ENCODE measurements at regions not wholly inside any gene's neighbourhood (a gene's known extent, or its start where the extent isn't known, plus 50 kb on each side); places are given as distances from the start of the nearest gene placed in this dataset.

DNA sequence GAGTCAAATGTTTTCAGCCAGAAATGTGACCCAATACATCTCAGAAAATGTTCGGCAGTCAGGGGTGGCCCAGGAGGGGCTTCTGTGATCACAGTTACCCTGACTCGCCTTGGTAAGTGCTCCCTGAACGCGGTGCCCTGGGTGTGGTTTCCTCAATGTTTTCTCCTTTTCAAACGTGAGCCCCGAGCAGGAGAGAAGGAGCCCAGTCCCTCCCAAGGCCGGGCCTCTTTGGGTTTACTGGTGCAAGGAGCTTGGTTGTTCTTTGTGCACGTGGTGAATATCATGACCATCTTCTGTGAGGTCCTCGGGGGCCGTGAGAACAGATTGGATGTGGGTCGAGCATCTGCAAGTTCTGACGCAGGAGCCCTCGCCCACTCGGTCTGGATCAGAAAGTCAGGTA, 55.8 kb upstream of the VIPR2 start:
- H3K27me3 ChIP-seq (replicated peaks; ENCODE audit: control insufficient read depth, insufficient read depth, low read length): no peaks in the 10 kb centered on the region
- POLR2A ChIA-PET: no interaction called here

DNA sequence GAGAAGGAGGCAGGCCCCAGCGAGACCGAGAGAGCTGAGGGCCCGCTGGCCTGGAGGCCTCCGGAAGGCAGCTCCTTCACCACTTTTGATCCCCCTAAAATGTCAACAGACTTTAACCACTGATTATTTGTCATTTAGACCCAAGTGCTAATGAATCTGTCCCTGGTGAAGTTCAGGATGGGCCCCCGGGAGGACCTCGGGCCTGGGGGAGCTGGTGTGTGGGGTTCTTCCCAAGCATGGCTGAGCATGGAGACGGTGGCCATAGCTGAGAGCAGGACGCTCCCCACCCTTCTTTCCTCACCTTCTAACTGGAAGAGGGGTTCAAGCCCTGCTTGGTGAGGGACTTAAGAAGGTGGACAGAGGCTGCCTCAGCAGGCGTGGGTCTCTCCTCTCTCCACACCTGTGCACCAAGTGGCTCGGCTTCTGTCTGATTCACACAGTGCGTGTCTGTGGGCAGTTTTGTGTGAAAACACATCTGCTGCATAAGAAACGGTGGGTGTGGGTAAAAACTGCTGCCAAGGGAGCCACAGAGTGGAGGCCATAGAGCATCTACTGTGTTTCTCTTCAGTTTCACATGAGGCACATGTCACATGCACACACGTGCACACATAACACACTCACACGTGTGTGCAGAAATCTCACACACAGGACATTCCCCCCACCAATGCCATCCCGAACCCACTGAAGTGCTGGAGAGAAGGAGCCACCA, 53.5 kb upstream of the VIPR2 start:
- no peaks in the 10 kb centered on the region for H3K4me1 Mint-ChIP-seq (ENCODE audit: low read depth, unreplicated experiment)
- H3K4me3 ChIP-seq (ENCODE audit: low read depth, low read length): no peak overlapping the region
- H3K36me3 ChIP-seq (ENCODE audit: control insufficient read depth, insufficient read depth, low read length): no peaks in the 10 kb centered on the region
- H3K27ac Mint-ChIP-seq (ENCODE audit: unreplicated experiment): no peak overlapping the region
- H3K9me3 ChIP-seq: no peaks in the 10 kb centered on the region
- no peaks in the 10 kb centered on the region for H3K9me3 Mint-ChIP-seq (ENCODE audit: unreplicated experiment)
- H3K4me3 Mint-ChIP-seq (ENCODE audit: unreplicated experiment): no peak overlapping the region
- no TSS peak for BruUV-seq (replicated peaks)
- no peaks in the 10 kb centered on the region for H3K27me3 ChIP-seq (replicated peaks; ENCODE audit: control insufficient read depth, insufficient read depth, low read length)
- TF ChIP-seq, protein P1, sequence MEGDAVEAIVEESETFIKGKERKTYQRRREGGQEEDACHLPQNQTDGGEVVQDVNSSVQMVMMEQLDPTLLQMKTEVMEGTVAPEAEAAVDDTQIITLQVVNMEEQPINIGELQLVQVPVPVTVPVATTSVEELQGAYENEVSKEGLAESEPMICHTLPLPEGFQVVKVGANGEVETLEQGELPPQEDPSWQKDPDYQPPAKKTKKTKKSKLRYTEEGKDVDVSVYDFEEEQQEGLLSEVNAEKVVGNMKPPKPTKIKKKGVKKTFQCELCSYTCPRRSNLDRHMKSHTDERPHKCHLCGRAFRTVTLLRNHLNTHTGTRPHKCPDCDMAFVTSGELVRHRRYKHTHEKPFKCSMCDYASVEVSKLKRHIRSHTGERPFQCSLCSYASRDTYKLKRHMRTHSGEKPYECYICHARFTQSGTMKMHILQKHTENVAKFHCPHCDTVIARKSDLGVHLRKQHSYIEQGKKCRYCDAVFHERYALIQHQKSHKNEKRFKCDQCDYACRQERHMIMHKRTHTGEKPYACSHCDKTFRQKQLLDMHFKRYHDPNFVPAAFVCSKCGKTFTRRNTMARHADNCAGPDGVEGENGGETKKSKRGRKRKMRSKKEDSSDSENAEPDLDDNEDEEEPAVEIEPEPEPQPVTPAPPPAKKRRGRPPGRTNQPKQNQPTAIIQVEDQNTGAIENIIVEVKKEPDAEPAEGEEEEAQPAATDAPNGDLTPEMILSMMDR (IDR thresholded peaks at IDR 0.05; ENCODE audit: insufficient read depth in 1 of 2, low read depth in 1 of 2, low read length in 1 of 2, severe bottlenecking in 1 of 2, unreplicated experiment in 1 of 2): no peak
- ChIA-PET CTCF (no interaction called here), POLR2A (no interaction called here)
- H3K4me1 ChIP-seq: no peaks in the 10 kb centered on the region
- no peaks in the 10 kb centered on the region for H3K27me3 Mint-ChIP-seq (ENCODE audit: insufficient read depth, unreplicated experiment)
- intact Hi-C loops (cut with micrococcal nuclease; ENCODE audit: unreplicated experiment): no loop called here
- DNase-seq: no peak
- no peaks in the 10 kb centered on the region for H3K36me3 Mint-ChIP-seq (ENCODE audit: insufficient read depth, unreplicated experiment)

More for the DNA sequence above, 55.8 kb upstream of the VIPR2 start:
- BruUV-seq (replicated peaks): no TSS peak
- Mint-ChIP-seq H3K27ac (ENCODE audit: unreplicated experiment) (no peak overlapping the region), H3K4me1 (ENCODE audit: low read depth, unreplicated experiment) (no peaks in the 10 kb centered on the region), H3K4me3 (ENCODE audit: unreplicated experiment) (no peak overlapping the region), H3K27me3 (ENCODE audit: insufficient read depth, unreplicated experiment) (no peaks in the 10 kb centered on the region), H3K9me3 (ENCODE audit: unreplicated experiment) (no peaks in the 10 kb centered on the region), H3K36me3 (ENCODE audit: insufficient read depth, unreplicated experiment) (no peaks in the 10 kb centered on the region)
- Histone ChIP-seq H3K9me3 (no peaks in the 10 kb centered on the region), H3K4me1 (no peaks in the 10 kb centered on the region), H3K36me3 (ENCODE audit: control insufficient read depth, insufficient read depth, low read length) (no peaks in the 10 kb centered on the region), H3K4me3 (ENCODE audit: low read depth, low read length) (no peak overlapping the region)
- no peak for DNase-seq
- CTCF ChIA-PET: no interaction called here
- TF ChIP-seq, protein P1 (IDR thresholded peaks at IDR 0.05; ENCODE audit: insufficient read depth in 1 of 2, low read depth in 1 of 2, low read length in 1 of 2, severe bottlenecking in 1 of 2, unreplicated experiment in 1 of 2): no peak
- intact Hi-C loops (cut with micrococcal nuclease; ENCODE audit: unreplicated experiment): no loop called here

DNA sequence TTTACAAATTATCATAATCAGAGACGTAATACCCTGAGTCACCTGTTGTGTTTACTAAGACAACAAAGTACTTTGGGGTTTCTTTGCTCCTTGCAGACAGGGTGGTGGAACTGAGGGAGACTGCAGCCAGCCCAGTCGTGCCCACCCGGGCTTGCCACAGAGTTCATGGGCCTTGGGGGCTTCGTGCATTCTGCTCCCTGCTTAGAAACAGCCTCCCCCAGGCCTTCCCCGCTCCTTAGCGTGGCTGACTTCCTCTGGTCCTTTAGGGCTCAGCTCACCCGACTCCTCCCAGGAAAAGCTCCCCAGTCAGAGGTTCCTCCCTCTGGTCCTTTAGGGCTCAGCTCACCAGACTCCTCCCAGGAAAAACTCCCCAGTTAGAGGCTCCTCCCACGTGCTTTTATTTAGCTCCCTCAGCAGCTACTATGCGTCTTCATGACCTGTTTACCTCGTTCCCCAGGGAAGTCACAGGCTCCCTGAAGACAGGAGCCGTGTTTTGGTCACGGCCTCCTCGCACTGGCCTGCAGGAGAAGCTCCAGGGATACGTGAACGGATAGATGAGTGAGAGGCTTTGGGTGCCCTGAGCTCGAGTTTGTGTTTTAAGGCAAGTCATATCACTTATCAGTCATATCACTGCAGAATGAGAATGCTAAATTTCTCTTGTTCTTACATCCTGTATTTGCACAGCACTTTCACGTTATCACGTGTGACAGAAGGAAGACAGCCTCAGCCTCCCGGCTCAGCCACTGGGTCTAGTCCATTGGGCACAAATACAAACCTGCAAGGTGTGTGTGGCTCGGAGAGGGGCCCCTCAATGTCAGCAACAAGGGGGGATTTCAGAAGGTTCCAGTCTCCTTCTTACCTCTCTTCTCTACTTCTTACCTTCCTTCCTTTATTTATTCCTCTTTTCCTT, 52.7 kb upstream of the VIPR2 start:
- H3K27ac Mint-ChIP-seq (ENCODE audit: unreplicated experiment): no peak overlapping the region
- Histone ChIP-seq H3K27me3 (replicated peaks; ENCODE audit: control insufficient read depth, insufficient read depth, low read length) (no peaks in the 10 kb centered on the region), H3K9me3 (no peaks in the 10 kb centered on the region), H3K36me3 (ENCODE audit: control insufficient read depth, insufficient read depth, low read length) (no peaks in the 10 kb centered on the region), H3K4me3 (ENCODE audit: low read depth, low read length) (no peak overlapping the region), H3K4me1 (no peaks in the 10 kb centered on the region)
- H3K27me3 Mint-ChIP-seq (ENCODE audit: insufficient read depth, unreplicated experiment): peaks cover 1% of the 10 kb centered on the region
- CTCF ChIA-PET: no interaction called here
- intact Hi-C loops (cut with micrococcal nuclease; ENCODE audit: unreplicated experiment): no loop called here
- DNase-seq: no peak
- H3K36me3 Mint-ChIP-seq (ENCODE audit: insufficient read depth, unreplicated experiment): no peaks in the 10 kb centered on the region
- BruUV-seq (replicated peaks): no TSS peak
- TF ChIP-seq, protein P1 (IDR thresholded peaks at IDR 0.05; ENCODE audit: insufficient read depth in 1 of 2, low read depth in 1 of 2, low read length in 1 of 2, severe bottlenecking in 1 of 2, unreplicated experiment in 1 of 2): no peak
- H3K4me1 Mint-ChIP-seq (ENCODE audit: low read depth, unreplicated experiment): no peaks in the 10 kb centered on the region
- no peaks in the 10 kb centered on the region for H3K9me3 Mint-ChIP-seq (ENCODE audit: unreplicated experiment)
- POLR2A ChIA-PET: no interaction called here
- no peak overlapping the region for H3K4me3 Mint-ChIP-seq (ENCODE audit: unreplicated experiment)
